DND-41 (cell line): ENCODE measurements at regions not wholly inside any gene's neighbourhood (a gene's known extent, or its start where the extent isn't known, plus 50 kb on each side); places are given as distances from the start of the nearest gene placed in this dataset.

Experiments used
- CTCF ChIP-seq: IDR thresholded peaks from 2 replicates; pipeline ENCODE4 v1.5.1; 2012; ENCODE audit warnings: borderline replicate concordance, low read length, moderate library complexity, mild to moderate bottlenecking; ENCODE audit not compliant: poor library complexity, severe bottlenecking; ENCODE audit errors: extremely low read depth
- EZH2 ChIP-seq: IDR thresholded peaks from 3 replicates; pipeline ENCODE4 v1.6.1; 2012; ENCODE audit warnings: borderline replicate concordance, low read depth, mild to moderate bottlenecking, moderate library complexity, low read length, inconsistent platforms; ENCODE audit not compliant: severe bottlenecking

- TF ChIP-seq CTCF (no peak), EZH2 (no peak)
Observed at GRCh38 chr22:27634043-27634740, 167.4 kb downstream of the MN1 start.
